ENCODE measurements at regions not wholly inside any gene's neighbourhood (a gene's known extent, or its start where the extent isn't known, plus 50 kb on each side); places are given as distances from the start of the nearest gene placed in this dataset.

GRCh38 chr13:100904293-100904976 is 229.8 kb upstream of the TMTC4 start:
- peaks cover 8% of the 10 kb centered on the region for H3K27me3 Mint-ChIP-seq
- H3K27ac Mint-ChIP-seq, result no peak overlapping the region
- POLR2A ChIA-PET, result no interaction called here
- CTCF ChIA-PET, result no interaction called here
- H3K4me3 Mint-ChIP-seq, result no peak overlapping the region
- H3K9me3 Mint-ChIP-seq, result no peaks in the 10 kb centered on the region
- no peak for DNase-seq
- H3K4me1 Mint-ChIP-seq, result no peaks in the 10 kb centered on the region
- H3K36me3 Mint-ChIP-seq (ENCODE audit: low read depth), result no peaks in the 10 kb centered on the region

- Mint-ChIP-seq H3K27me3 (peaks cover 2% of the 10 kb centered on the region), H3K9me3 (no peaks in the 10 kb centered on the region), H3K4me3 (no peak overlapping the region), H3K4me1 (no peaks in the 10 kb centered on the region), H3K36me3 (ENCODE audit: low read depth) (no peaks in the 10 kb centered on the region), H3K27ac (no peak overlapping the region)
- ChIA-PET POLR2A (no interaction called here), CTCF (no interaction called here)
- DNase-seq, result no peak
Measured at GRCh38 chr13:100899720-100900316, 225.2 kb upstream of the TMTC4 start.

- no peak for DNase-seq
- POLR2A ChIA-PET, result no interaction called here
- no peak overlapping the region for H3K27ac Mint-ChIP-seq
- H3K27me3 Mint-ChIP-seq, result peaks cover 2% of the 10 kb centered on the region
- no peaks in the 10 kb centered on the region for H3K4me1 Mint-ChIP-seq
- no peaks in the 10 kb centered on the region for H3K9me3 Mint-ChIP-seq
- no peak overlapping the region for H3K4me3 Mint-ChIP-seq
- CTCF ChIA-PET, result no interaction called here
- H3K36me3 Mint-ChIP-seq (ENCODE audit: low read depth), result no peaks in the 10 kb centered on the region
Measured at GRCh38 chr13:100898431-100898830, 223.8 kb upstream of the TMTC4 start.

- no peaks in the 10 kb centered on the region for H3K36me3 Mint-ChIP-seq (ENCODE audit: low read depth)
- CTCF ChIA-PET, result no interaction called here
- H3K27me3 Mint-ChIP-seq, result no peaks in the 10 kb centered on the region
Measured at GRCh38 chr13:100895651-100896050, 221.1 kb upstream of the TMTC4 start.

GRCh38 chr13:100892981-100893380 is 218.4 kb upstream of the TMTC4 start:
- H3K9me3 Mint-ChIP-seq, result no peaks in the 10 kb centered on the region
- H3K36me3 Mint-ChIP-seq (ENCODE audit: low read depth), result no peaks in the 10 kb centered on the region
- ChIA-PET POLR2A (no interaction called here), CTCF (no interaction called here)
- no peak for DNase-seq
- H3K4me3 Mint-ChIP-seq, result no peak overlapping the region
- H3K4me1 Mint-ChIP-seq, result no peaks in the 10 kb centered on the region
- H3K27ac Mint-ChIP-seq, result no peak overlapping the region
- peaks cover 4% of the 10 kb centered on the region for H3K27me3 Mint-ChIP-seq

More at GRCh38 chr13:100895651-100896050, 221.1 kb upstream of the TMTC4 start:
- no peak overlapping the region for H3K27ac Mint-ChIP-seq
- no peaks in the 10 kb centered on the region for H3K9me3 Mint-ChIP-seq
- H3K4me3 Mint-ChIP-seq, result no peak overlapping the region
- H3K4me1 Mint-ChIP-seq, result no peaks in the 10 kb centered on the region
- no peak for DNase-seq
- POLR2A ChIA-PET, result no interaction called here

- H3K9me3 Mint-ChIP-seq, result no peaks in the 10 kb centered on the region
Measured at GRCh38 chr13:100890645-100891044, 216.1 kb upstream of the TMTC4 start.

GRCh38 chr13:100887729-100888151 is 213.1 kb upstream of the TMTC4 start:
- no peak for DNase-seq
- Mint-ChIP-seq H3K4me3 (no peak overlapping the region), H3K27me3 (peaks cover 7% of the 10 kb centered on the region), H3K27ac (no peak overlapping the region), H3K9me3 (no peaks in the 10 kb centered on the region), H3K36me3 (ENCODE audit: low read depth) (no peaks in the 10 kb centered on the region), H3K4me1 (no peaks in the 10 kb centered on the region)
- ChIA-PET POLR2A (no interaction called here), CTCF (no interaction called here)

More at GRCh38 chr13:100890645-100891044, 216.1 kb upstream of the TMTC4 start:
- ChIA-PET POLR2A (no interaction called here), CTCF (no interaction called here)
- Mint-ChIP-seq H3K36me3 (ENCODE audit: low read depth) (no peaks in the 10 kb centered on the region), H3K27ac (no peak overlapping the region), H3K4me3 (no peak overlapping the region), H3K4me1 (no peaks in the 10 kb centered on the region), H3K27me3 (peaks cover 7% of the 10 kb centered on the region)
- no peak for DNase-seq

GRCh38 chr13:100883453-100883852 is 208.9 kb upstream of the TMTC4 start:
- no peaks in the 10 kb centered on the region for H3K36me3 Mint-ChIP-seq (ENCODE audit: low read depth)
- H3K4me3 Mint-ChIP-seq, result no peak overlapping the region
- peaks cover 10% of the 10 kb centered on the region for H3K27me3 Mint-ChIP-seq
- H3K4me1 Mint-ChIP-seq, result no peaks in the 10 kb centered on the region
- POLR2A ChIA-PET, result no interaction called here
- DNase-seq, result no peak
- peaks cover 2% of the 10 kb centered on the region for H3K9me3 Mint-ChIP-seq
- CTCF ChIA-PET, result no interaction called here
- H3K27ac Mint-ChIP-seq, result no peak overlapping the region

GRCh38 chr13:100881291-100881864 is 206.8 kb upstream of the TMTC4 start:
- ChIA-PET CTCF (no interaction called here), POLR2A (no interaction called here)
- DNase-seq, result no peak
- H3K36me3 Mint-ChIP-seq (ENCODE audit: low read depth), result no peaks in the 10 kb centered on the region
- H3K9me3 Mint-ChIP-seq, result peaks cover 2% of the 10 kb centered on the region
- H3K27me3 Mint-ChIP-seq, result peaks cover 3% of the 10 kb centered on the region
- no peak overlapping the region for H3K4me3 Mint-ChIP-seq
- H3K27ac Mint-ChIP-seq, result no peak overlapping the region
- no peaks in the 10 kb centered on the region for H3K4me1 Mint-ChIP-seq

- no peak for DNase-seq
Measured at GRCh38 chr13:100880166-100880565, 205.6 kb upstream of the TMTC4 start.

GRCh38 chr13:100879255-100879654 is 204.7 kb upstream of the TMTC4 start:
- peaks cover 12% of the 10 kb centered on the region for H3K4me1 Mint-ChIP-seq
- no peaks in the 10 kb centered on the region for H3K36me3 Mint-ChIP-seq (ENCODE audit: low read depth)
- no peak overlapping the region for H3K27ac Mint-ChIP-seq
- ChIA-PET POLR2A (no interaction called here), CTCF (no interaction called here)
- H3K4me3 Mint-ChIP-seq, result no peak overlapping the region
- peaks cover 3% of the 10 kb centered on the region for H3K27me3 Mint-ChIP-seq
- DNase-seq, result no peak
- peaks cover 8% of the 10 kb centered on the region for H3K9me3 Mint-ChIP-seq

More at GRCh38 chr13:100880166-100880565, 205.6 kb upstream of the TMTC4 start:
- Mint-ChIP-seq H3K9me3 (peaks cover 7% of the 10 kb centered on the region), H3K4me1 (peaks cover 10% of the 10 kb centered on the region), H3K36me3 (ENCODE audit: low read depth) (no peaks in the 10 kb centered on the region), H3K27me3 (peaks cover 3% of the 10 kb centered on the region), H3K4me3 (no peak overlapping the region), H3K27ac (no peak overlapping the region)
- ChIA-PET POLR2A (no interaction called here), CTCF (no interaction called here)

GRCh38 chr13:100876044-100876403 is 201.4 kb upstream of the TMTC4 start:
- Mint-ChIP-seq H3K27ac (no peak overlapping the region), H3K36me3 (ENCODE audit: low read depth) (no peaks in the 10 kb centered on the region), H3K4me1 (peaks cover 12% of the 10 kb centered on the region), H3K9me3 (peaks cover 8% of the 10 kb centered on the region), H3K4me3 (no peak overlapping the region), H3K27me3 (peaks cover 2% of the 10 kb centered on the region)
- ChIA-PET CTCF (no interaction called here), POLR2A (no interaction called here)
- DNase-seq, result no peak

- Mint-ChIP-seq H3K4me3 (no peak overlapping the region), H3K27ac (peak overlapping the region; percentile 0), H3K9me3 (peaks cover 8% of the 10 kb centered on the region), H3K4me1 (peaks cover 12% of the 10 kb centered on the region), H3K36me3 (ENCODE audit: low read depth) (no peaks in the 10 kb centered on the region), H3K27me3 (no peaks in the 10 kb centered on the region)
- CTCF ChIA-PET, result no interaction called here
- POLR2A ChIA-PET, result no interaction called here
- no peak for DNase-seq
Measured at GRCh38 chr13:100875392-100876043, 200.9 kb upstream of the TMTC4 start.

- ChIA-PET CTCF (no interaction called here), POLR2A (no interaction called here)
- no peak overlapping the region for H3K27ac Mint-ChIP-seq
- peaks cover 7% of the 10 kb centered on the region for H3K9me3 Mint-ChIP-seq
- no peaks in the 10 kb centered on the region for H3K36me3 Mint-ChIP-seq (ENCODE audit: low read depth)
- H3K4me3 Mint-ChIP-seq, result no peak overlapping the region
- DNase-seq, result no peak
- peaks cover 12% of the 10 kb centered on the region for H3K4me1 Mint-ChIP-seq
- no peaks in the 10 kb centered on the region for H3K27me3 Mint-ChIP-seq
Measured at GRCh38 chr13:100872761-100873160, 198.2 kb upstream of the TMTC4 start.

All from activated CD4-positive, alpha-beta memory T cell treated with anti-CD3 and anti-CD28 coated beads, Interleukin-2, amount 10 ng/mL, durations not matched to agents 7 days and 5 days (primary cell).